Activated T-cell treated with anti-CD3 and anti-CD28 coated beads, Interleukin-2, amount 50 U/mL, for 24 hours (primary cell): ENCODE measurements at regions not wholly inside any gene's neighbourhood (a gene's known extent, or its start where the extent isn't known, plus 50 kb on each side); places are given as distances from the start of the nearest gene placed in this dataset.

ENCODE experiments used
- DNase-seq: peaks from one replicate; pipeline ENCODE4 v3.0.0-alpha.2; 2020
- H3K27ac Mint-ChIP-seq: 2 replicates; pipeline ENCODE4 v1.8.0; 2020; ENCODE audit warnings: mild to moderate bottlenecking, mixed read lengths
- H3K27me3 Mint-ChIP-seq: 2 replicates; pipeline ENCODE4 v1.8.0; 2020; ENCODE audit warnings: mixed read lengths
- H3K36me3 Mint-ChIP-seq: 2 replicates; pipeline ENCODE4 v1.8.0; 2020; ENCODE audit warnings: low read depth, mixed read lengths
- H3K4me1 Mint-ChIP-seq: 2 replicates; pipeline ENCODE4 v1.8.0; 2020; ENCODE audit warnings: low read depth, mixed read lengths
- H3K4me3 Mint-ChIP-seq: 2 replicates; pipeline ENCODE4 v1.8.0; 2020; ENCODE audit warnings: mild to moderate bottlenecking, moderate library complexity, mixed read lengths
- H3K9me3 Mint-ChIP-seq: 2 replicates; pipeline ENCODE4 v1.8.0; 2020; ENCODE audit warnings: mixed read lengths

- H3K36me3 Mint-ChIP-seq = peaks cover 14% of the 10 kb centered on the region
- H3K27me3 Mint-ChIP-seq = no peaks in the 10 kb centered on the region
- no peak overlapping the region for H3K4me3 Mint-ChIP-seq
- H3K4me1 Mint-ChIP-seq = peaks cover 2% of the 10 kb centered on the region
- no peak for DNase-seq
- no peak overlapping the region for H3K27ac Mint-ChIP-seq
- H3K9me3 Mint-ChIP-seq = no peaks in the 10 kb centered on the region
Observed at GRCh38 chr13:73677048-73677601, 457.1 kb downstream of the KLF12 start.

GRCh38 chr13:73676550-73677047, 457.6 kb downstream of the KLF12 start:
- H3K9me3 Mint-ChIP-seq = no peaks in the 10 kb centered on the region
- peaks cover 2% of the 10 kb centered on the region for H3K4me1 Mint-ChIP-seq
- no peaks in the 10 kb centered on the region for H3K27me3 Mint-ChIP-seq
- no peak for DNase-seq
- H3K36me3 Mint-ChIP-seq = peaks cover 9% of the 10 kb centered on the region
- H3K4me3 Mint-ChIP-seq = no peak overlapping the region
- H3K27ac Mint-ChIP-seq = no peak overlapping the region

- peaks cover 2% of the 10 kb centered on the region for H3K4me1 Mint-ChIP-seq
- H3K36me3 Mint-ChIP-seq = peaks cover 4% of the 10 kb centered on the region
- no peak for DNase-seq
- no peaks in the 10 kb centered on the region for H3K27me3 Mint-ChIP-seq
- H3K9me3 Mint-ChIP-seq = no peaks in the 10 kb centered on the region
- H3K4me3 Mint-ChIP-seq = no peak overlapping the region
- H3K27ac Mint-ChIP-seq = no peak overlapping the region
Observed at GRCh38 chr13:73675821-73676220, 458.4 kb downstream of the KLF12 start.

- no peak for DNase-seq
- no peaks in the 10 kb centered on the region for H3K36me3 Mint-ChIP-seq
- H3K27ac Mint-ChIP-seq = no peak overlapping the region
- H3K4me3 Mint-ChIP-seq = no peak overlapping the region
- no peaks in the 10 kb centered on the region for H3K27me3 Mint-ChIP-seq
- H3K9me3 Mint-ChIP-seq = no peaks in the 10 kb centered on the region
- H3K4me1 Mint-ChIP-seq = peaks cover 2% of the 10 kb centered on the region
Observed at GRCh38 chr13:73674570-73674969, 459.6 kb downstream of the KLF12 start.

- Mint-ChIP-seq H3K27ac (no peak overlapping the region), H3K4me3 (no peak overlapping the region), H3K9me3 (no peaks in the 10 kb centered on the region), H3K4me1 (peaks cover 2% of the 10 kb centered on the region), H3K36me3 (no peaks in the 10 kb centered on the region), H3K27me3 (no peaks in the 10 kb centered on the region)
- DNase-seq = no peak
Observed at GRCh38 chr13:73673931-73674330, 460.3 kb downstream of the KLF12 start.

GRCh38 chr13:73672492-73672891, 461.7 kb downstream of the KLF12 start:
- no peaks in the 10 kb centered on the region for H3K4me1 Mint-ChIP-seq
- H3K36me3 Mint-ChIP-seq = no peaks in the 10 kb centered on the region
- H3K27me3 Mint-ChIP-seq = no peaks in the 10 kb centered on the region
- H3K27ac Mint-ChIP-seq = no peak overlapping the region
- DNase-seq = no peak
- no peak overlapping the region for H3K4me3 Mint-ChIP-seq
- H3K9me3 Mint-ChIP-seq = no peaks in the 10 kb centered on the region

GRCh38 chr13:73671732-73672131, 462.5 kb downstream of the KLF12 start:
- H3K36me3 Mint-ChIP-seq = no peaks in the 10 kb centered on the region
- no peaks in the 10 kb centered on the region for H3K9me3 Mint-ChIP-seq
- H3K4me1 Mint-ChIP-seq = no peaks in the 10 kb centered on the region
- DNase-seq = no peak
- no peak overlapping the region for H3K27ac Mint-ChIP-seq
- no peaks in the 10 kb centered on the region for H3K27me3 Mint-ChIP-seq
- H3K4me3 Mint-ChIP-seq = no peak overlapping the region

GRCh38 chr13:73671011-73671410, 463.2 kb downstream of the KLF12 start:
- H3K27ac Mint-ChIP-seq = no peak overlapping the region
- no peaks in the 10 kb centered on the region for H3K4me1 Mint-ChIP-seq
- no peak overlapping the region for H3K4me3 Mint-ChIP-seq
- H3K36me3 Mint-ChIP-seq = no peaks in the 10 kb centered on the region
- H3K9me3 Mint-ChIP-seq = no peaks in the 10 kb centered on the region
- H3K27me3 Mint-ChIP-seq = no peaks in the 10 kb centered on the region
- DNase-seq = no peak

GRCh38 chr13:73667756-73668155, 466.4 kb downstream of the KLF12 start:
- Mint-ChIP-seq H3K9me3 (no peaks in the 10 kb centered on the region), H3K36me3 (no peaks in the 10 kb centered on the region), H3K4me1 (no peaks in the 10 kb centered on the region), H3K4me3 (no peak overlapping the region), H3K27me3 (no peaks in the 10 kb centered on the region), H3K27ac (no peak overlapping the region)
- DNase-seq = no peak

GRCh38 chr13:73665261-73665660, 468.9 kb downstream of the KLF12 start:
- H3K36me3 Mint-ChIP-seq = no peaks in the 10 kb centered on the region
- no peaks in the 10 kb centered on the region for H3K4me1 Mint-ChIP-seq
- H3K27me3 Mint-ChIP-seq = peaks cover 2% of the 10 kb centered on the region
- H3K4me3 Mint-ChIP-seq = no peak overlapping the region
- no peak overlapping the region for H3K27ac Mint-ChIP-seq
- no peaks in the 10 kb centered on the region for H3K9me3 Mint-ChIP-seq
- DNase-seq = no peak

- Mint-ChIP-seq H3K4me3 (no peak overlapping the region), H3K27ac (no peak overlapping the region), H3K4me1 (no peaks in the 10 kb centered on the region), H3K36me3 (no peaks in the 10 kb centered on the region), H3K9me3 (no peaks in the 10 kb centered on the region), H3K27me3 (peaks cover 2% of the 10 kb centered on the region)
- DNase-seq = no peak
Observed at GRCh38 chr13:73664851-73665250, 469.4 kb downstream of the KLF12 start.

- DNase-seq = no peak
- Mint-ChIP-seq H3K4me1 (no peaks in the 10 kb centered on the region), H3K27me3 (peaks cover 2% of the 10 kb centered on the region), H3K9me3 (no peaks in the 10 kb centered on the region), H3K27ac (no peak overlapping the region), H3K4me3 (no peak overlapping the region), H3K36me3 (no peaks in the 10 kb centered on the region)
Observed at GRCh38 chr13:73662833-73663232, 471.4 kb downstream of the KLF12 start.

- H3K27me3 Mint-ChIP-seq = peaks cover 2% of the 10 kb centered on the region
- no peaks in the 10 kb centered on the region for H3K9me3 Mint-ChIP-seq
- H3K36me3 Mint-ChIP-seq = no peaks in the 10 kb centered on the region
- no peak for DNase-seq
- H3K27ac Mint-ChIP-seq = no peak overlapping the region
- no peak overlapping the region for H3K4me3 Mint-ChIP-seq
- no peaks in the 10 kb centered on the region for H3K4me1 Mint-ChIP-seq
Observed at GRCh38 chr13:73661687-73662425, 472.3 kb downstream of the KLF12 start.

GRCh38 chr13:73661066-73661465, 473.1 kb downstream of the KLF12 start:
- no peak overlapping the region for H3K27ac Mint-ChIP-seq
- no peak overlapping the region for H3K4me3 Mint-ChIP-seq
- no peaks in the 10 kb centered on the region for H3K9me3 Mint-ChIP-seq
- H3K27me3 Mint-ChIP-seq = peaks cover 2% of the 10 kb centered on the region
- H3K4me1 Mint-ChIP-seq = no peaks in the 10 kb centered on the region
- no peak for DNase-seq
- no peaks in the 10 kb centered on the region for H3K36me3 Mint-ChIP-seq

- Mint-ChIP-seq H3K4me3 (no peak overlapping the region), H3K36me3 (no peaks in the 10 kb centered on the region), H3K4me1 (no peaks in the 10 kb centered on the region), H3K27me3 (peaks cover 2% of the 10 kb centered on the region), H3K27ac (no peak overlapping the region), H3K9me3 (no peaks in the 10 kb centered on the region)
- DNase-seq = no peak
Observed at GRCh38 chr13:73658639-73659038, 475.6 kb downstream of the KLF12 start.
